ENCODE measurements at regions not wholly inside any gene's neighbourhood (a gene's known extent, or its start where the extent isn't known, plus 50 kb on each side); places are given as distances from the start of the nearest gene placed in this dataset.

DNA sequence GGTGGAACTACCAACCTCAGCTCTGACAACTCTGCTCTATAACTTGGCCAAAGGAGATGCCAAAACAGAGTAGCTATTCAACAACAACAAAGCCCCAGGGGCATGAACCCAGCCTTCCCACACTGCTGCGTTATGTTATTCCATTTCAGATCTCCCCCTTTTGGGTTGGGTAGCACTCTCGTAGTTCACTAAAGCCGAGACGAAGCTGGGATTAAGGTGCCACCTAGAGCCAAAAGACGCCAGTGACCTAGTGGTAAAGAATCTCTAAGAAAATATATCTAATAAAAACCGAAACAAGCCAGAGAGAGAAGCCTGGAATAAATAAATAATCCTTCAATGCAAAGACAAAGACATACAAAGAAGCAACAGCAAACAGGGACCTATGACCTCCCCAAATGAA lies 217.3 kb downstream of the HERPUD2 start:
- TF ChIP-seq CTCF (IDR thresholded peaks at IDR 0.05) (no peak), POLR2A (IDR thresholded peaks at IDR 0.05) (no peak)
